Right lobe of liver (tissue), 6 donors: ENCODE measurements at regions not wholly inside any gene's neighbourhood (a gene's known extent, or its start where the extent isn't known, plus 50 kb on each side); places are given as distances from the start of the nearest gene placed in this dataset.

Source experiments
- ATAC-seq, 4 donors: fragments of 200-7000 bp; cut with Tn5 transposase; one replicate each; pipeline ENCODE4 v1.9.1; 2020; ENCODE audit warnings: mild to moderate bottlenecking in 4 of 4, moderate library complexity in 4 of 4
- DNase-seq, 3 donors: peaks; one replicate each; pipeline ENCODE4 v3.0.0-alpha.2; 2020
- H3K27ac ChIP-seq, 3 donors: fragments of 200-600 bp; one replicate each; pipeline ENCODE4 v1.8.0; 2022
- H3K27me3 ChIP-seq, 2 donors: fragments of 200-600 bp; one replicate each; pipeline ENCODE4 v1.8.0; 2022
- H3K36me3 ChIP-seq, 4 donors: fragments of 200-600 bp; sonication (generic) in 1 of 4; one replicate each; pipeline versions ENCODE4 v1.5.1 to v1.8.0; 2017 to 2022; ENCODE audit warnings: control low read depth in 1 of 4
- H3K4me1 ChIP-seq, 4 donors: fragments of 200-600 bp; sonication (generic) in 1 of 4; one replicate each; pipeline versions ENCODE4 v1.5.1 to v1.8.0; 2017 to 2022; ENCODE audit warnings: control low read depth in 1 of 4
- H3K4me3 ChIP-seq, 3 donors: fragments of 200-600 bp; one replicate each; pipeline ENCODE4 v1.8.0; 2022
- H3K9me3 ChIP-seq, 4 donors: fragments of 200-600 bp; sonication (generic) in 1 of 4; one replicate each; pipeline versions ENCODE4 v1.5.1 to v1.8.0; 2017 to 2022; ENCODE audit warnings: control low read depth in 1 of 4
- CTCF ChIP-seq, 4 donors: fragments of 200-600 bp in 3 of 4; fragments of 450-650 bp in 1 of 4; IDR thresholded peaks; one replicate each; pipeline versions ENCODE4 v1.5.1 to v1.8.0; 2016 to 2022; ENCODE audit warnings: antibody characterized with exemption in 4 of 4, mild to moderate bottlenecking in 2 of 4
- POLR2A ChIP-seq: fragments of 450-650 bp; IDR thresholded peaks from one replicate; pipeline ENCODE4 v1.6.1; 2017; ENCODE audit warnings: antibody characterized with exemption, mild to moderate bottlenecking
- WGBS: methylation state at CpG from one replicate; pipeline ENCODE4 v1.1.6; 2018; ENCODE audit warnings: low coverage, low lambda C conversion rate; ENCODE audit not compliant: insufficient coverage; ENCODE audit errors: missing lambda C conversion rate; 5-methylcytosine and 5-hydroxymethylcytosine counted together
- intact Hi-C, 2 donors: fragments of 100-400 bp; cut with DNase I; formaldehyde crosslinking; loops; one replicate each; pipeline versions ENCODE4 v1.11.2 to v1.14.1; 2022
- donor health status: DM: no; HTN: yes; CAD: no.
- donor health status: DM: no; HTN: no; CAD: no.
- donor health status: DM: no; HTN: no; CAD: no.
- donor health status: DM: no; HTN: yes; CAD: no.
- donor health status: DM: no; HTN: yes; CAD: no.

- ATAC-seq (no peak), DNase-seq (no peak)
- TF ChIP-seq POLR2A: no peak
- no peak for TF ChIP-seq CTCF (IDR thresholded peaks at IDR 0.05)
- intact Hi-C loops: no loop called here
- Histone ChIP-seq H3K4me3 (no peak overlapping the region), H3K9me3 (no peaks in the 10 kb centered on the region), H3K27me3 (no peaks in the 10 kb centered on the region), H3K36me3 (no peaks in the 10 kb centered on the region), H3K27ac (no peak overlapping the region), H3K4me1 (no peaks in the 10 kb centered on the region)
- WGBS: 62% methylated on average over 10 of the region's 10 CpGs
These were observed 210.2 kb upstream of the GAS1 start for GRCh38 chr9:87157366-87158031.

GRCh38 chr9:87158765-87159164 is 211.5 kb upstream of the GAS1 start:
- Histone ChIP-seq H3K27me3 (no peaks in the 10 kb centered on the region), H3K4me3 (no peak overlapping the region), H3K36me3 (no peaks in the 10 kb centered on the region), H3K9me3 (no peaks in the 10 kb centered on the region), H3K4me1 (no peaks in the 10 kb centered on the region), H3K27ac (no peak overlapping the region)
- TF ChIP-seq POLR2A (no peak), CTCF (IDR thresholded peaks at IDR 0.05) (no peak)
- no peak for DNase-seq
- 85% methylated on average over 2 of the region's 2 CpGs for WGBS
- ATAC-seq: no peak
- intact Hi-C loops: no loop called here

GRCh38 chr9:87160148-87161102 is 213.1 kb upstream of the GAS1 start:
- Histone ChIP-seq H3K4me3 (no peak overlapping the region), H3K36me3 (no peaks in the 10 kb centered on the region), H3K4me1 (no peaks in the 10 kb centered on the region), H3K27ac (no peak overlapping the region), H3K27me3 (no peaks in the 10 kb centered on the region), H3K9me3 (no peaks in the 10 kb centered on the region)
- intact Hi-C loops: no loop called here
- DNase-seq: no peak
- no peak for ATAC-seq
- WGBS: 60% methylated on average over 6 of the region's 8 CpGs
- TF ChIP-seq CTCF (IDR thresholded peaks at IDR 0.05): no peak
- no peak for TF ChIP-seq POLR2A

- TF ChIP-seq CTCF (IDR thresholded peaks at IDR 0.05) (peak in 1 of 4 donors; percentile 18), POLR2A (no peak)
- 50% methylated on average over 5 of the region's 5 CpGs for WGBS
- no peak overlapping the region for H3K27ac ChIP-seq
- H3K9me3 ChIP-seq: no peaks in the 10 kb centered on the region
- DNase-seq: no peak
- no peak for ATAC-seq
- H3K4me3 ChIP-seq: no peak overlapping the region
- H3K36me3 ChIP-seq: no peaks in the 10 kb centered on the region
- peaks cover 0 to 4% of the 10 kb centered on the region in 2 donors for H3K27me3 ChIP-seq
- H3K4me1 ChIP-seq: no peaks in the 10 kb centered on the region
- intact Hi-C loops: no loop called here
These were observed 219.9 kb upstream of the GAS1 start for GRCh38 chr9:87167161-87167560.
